Lung (tissue), 11 donors: ENCODE measurements at regions not wholly inside any gene's neighbourhood (a gene's known extent, or its start where the extent isn't known, plus 50 kb on each side); places are given as distances from the start of the nearest gene placed in this dataset.
"Not testable (repeated sequence)": the region's sequence is repeated elsewhere in the genome, so short reads cannot be mapped to it uniquely, and the experiment has no call there.

Experiments
- ATAC-seq: fragments of 200-7000 bp; cut with Tn5 transposase; one replicate; pipeline ENCODE4 v1.9.1; 2020; ENCODE audit warnings: moderate number of reproducible peaks; ENCODE audit not compliant: insufficient read depth, low FRiP score
- DNase-seq, 3 donors: peaks; one replicate each; pipeline ENCODE4 v3.0.0-alpha.2; 2013 to 2017
- H3K27ac ChIP-seq, 2 donors: one replicate each; pipeline ENCODE4 v1.5.1; 2013; ENCODE audit warnings: mild to moderate bottlenecking in 2 of 2, moderate library complexity in 2 of 2, control low read depth in 1 of 2, inconsistent platforms in 1 of 2, low read depth in 1 of 2, low read length in 1 of 2
- H3K27me3 ChIP-seq, 3 donors: one replicate each; pipeline ENCODE4 v1.5.1; 2013; ENCODE audit warnings: low read length in 2 of 3; ENCODE audit not compliant: control insufficient read depth in 3 of 3, insufficient read depth in 3 of 3
- H3K36me3 ChIP-seq, 4 donors: one replicate each; pipeline ENCODE4 v1.5.1; 2013; ENCODE audit warnings: low read length in 4 of 4, mild to moderate bottlenecking in 1 of 4, moderate library complexity in 1 of 4; ENCODE audit not compliant: control insufficient read depth in 4 of 4, insufficient read depth in 4 of 4
- H3K4me1 ChIP-seq, 5 donors: one replicate each; pipeline ENCODE4 v1.5.1; 2013; ENCODE audit warnings: low read length in 5 of 5, mild to moderate bottlenecking in 2 of 5, moderate library complexity in 1 of 5; ENCODE audit not compliant: control insufficient read depth in 5 of 5, insufficient read depth in 5 of 5
- H3K4me3 ChIP-seq: one replicate; pipeline ENCODE4 v1.5.1; 2013; ENCODE audit warnings: mild to moderate bottlenecking, control low read depth, moderate library complexity
- H3K9ac ChIP-seq, 2 donors: one replicate each; pipeline ENCODE4 v1.5.1; 2013; ENCODE audit warnings: low read length in 2 of 2, control low read depth in 1 of 2; ENCODE audit not compliant: insufficient read depth in 1 of 2
- H3K9me3 ChIP-seq, 4 donors: one replicate each; pipeline ENCODE4 v1.5.1; 2013; ENCODE audit warnings: low read length in 3 of 4, mild to moderate bottlenecking in 1 of 4, moderate library complexity in 1 of 4; ENCODE audit not compliant: control insufficient read depth in 4 of 4, insufficient read depth in 3 of 4
- CTCF ChIP-seq: IDR thresholded peaks from 2 replicates; pipeline ENCODE4 v1.5.1; 2012; ENCODE audit warnings: mild to moderate bottlenecking; ENCODE audit errors: control extremely low read depth, extremely low read depth
- WGBS, 2 donors: extraction: QIAGEN DNeasy Blood & Tissue Kit; methylation state at CpG; one replicate each; pipeline ENCODE4 v1.1.7; 2013; 5-methylcytosine and 5-hydroxymethylcytosine counted together
- donor health status: control.
- donor health status: control.
- donor health status: Bipolar disorder and iron deficiency.
- donor health status: healthy.
- donor health status: DM: yes; HTN: yes; CAD: no.

GRCh38 chr1:21381354-21381753 is 58.6 kb upstream of the NBPF3 start:
- Histone ChIP-seq H3K27ac (no peak overlapping the region), H3K4me1 (peaks cover 0 to 7% (median 0%) of the 10 kb centered on the region in 5 donors), H3K36me3 (no peaks in the 10 kb centered on the region), H3K9me3 (peaks cover 0 to 4% (median 2%) of the 10 kb centered on the region in 4 donors), H3K4me3 (no peak overlapping the region), H3K27me3 (peaks cover 0 to 6% (median 0%) of the 10 kb centered on the region in 3 donors), H3K9ac (no peak overlapping the region)
- no peak for TF ChIP-seq CTCF
- ATAC-seq (no peak), DNase-seq (no peak)
- 74 to 82% methylated on average over 3 of the region's 3 CpGs for WGBS, 2 donors

- H3K27me3 ChIP-seq, ATAC-seq, H3K36me3 ChIP-seq, H3K27ac ChIP-seq, H3K4me3 ChIP-seq, H3K9ac ChIP-seq, H3K4me1 ChIP-seq, DNase-seq, H3K9me3 ChIP-seq: not testable (repeated sequence)
- WGBS, 2 donors: 86 to 88% methylated on average over 7 of the region's 7 CpGs
These were observed 59.8 kb upstream of the NBPF3 start for GRCh38 chr1:21380147-21380546.

GRCh38 chr1:21379571-21379970 is 60.4 kb upstream of the NBPF3 start:
- DNase-seq (no peak), ATAC-seq (no peak)
- Histone ChIP-seq H3K27ac (no peak overlapping the region), H3K36me3 (no peaks in the 10 kb centered on the region), H3K9me3 (peaks cover 0 to 4% (median 2%) of the 10 kb centered on the region in 4 donors), H3K27me3 (peaks cover 0 to 6% (median 0%) of the 10 kb centered on the region in 3 donors), H3K9ac (no peak overlapping the region), H3K4me1 (peaks cover 0 to 7% (median 0%) of the 10 kb centered on the region in 5 donors), H3K4me3 (no peak overlapping the region)
- no peak for TF ChIP-seq CTCF

- TF ChIP-seq CTCF: no peak
- H3K4me1 ChIP-seq: peaks cover 0 to 1% (median 0%) of the 10 kb centered on the region in 5 donors
- peaks cover 0 to 4% (median 2%) of the 10 kb centered on the region in 4 donors for H3K9me3 ChIP-seq
- H3K9ac ChIP-seq: no peak overlapping the region
- DNase-seq (peak in 1 of 3 donors; percentile 21), ATAC-seq (no peak)
- no peak overlapping the region for H3K4me3 ChIP-seq
- no peak overlapping the region for H3K27ac ChIP-seq
- H3K36me3 ChIP-seq: no peaks in the 10 kb centered on the region
- peaks cover 0 to 2% (median 0%) of the 10 kb centered on the region in 3 donors for H3K27me3 ChIP-seq
- WGBS, 2 donors: 81 to 85% methylated on average over 9 of the region's 9 CpGs
These were observed 61.0 kb upstream of the NBPF3 start for GRCh38 chr1:21378705-21379494.
